Progenitor cell of endocrine pancreas (in vitro differentiated cells): ENCODE measurements at regions not wholly inside any gene's neighbourhood (a gene's known extent, or its start where the extent isn't known, plus 50 kb on each side); places are given as distances from the start of the nearest gene placed in this dataset.

Source experiments
- DNase-seq: peaks from one replicate; pipeline ENCODE4 v3.0.0; 2021; ENCODE audit warnings: low spot score; ENCODE audit not compliant: unreplicated experiment
- H3K27ac Mint-ChIP-seq: 2 replicates; pipeline ENCODE4 v1.8.0; 2021; ENCODE audit warnings: mild to moderate bottlenecking, moderate library complexity, mixed read lengths
- H3K27me3 Mint-ChIP-seq: 2 replicates; pipeline ENCODE4 v1.8.0; 2021; ENCODE audit warnings: mixed read lengths
- H3K36me3 Mint-ChIP-seq: 2 replicates; pipeline ENCODE4 v1.8.0; 2022; ENCODE audit warnings: mixed read lengths; ENCODE audit not compliant: insufficient read depth
- H3K4me1 Mint-ChIP-seq: 2 replicates; pipeline ENCODE4 v1.8.0; 2021; ENCODE audit warnings: low read depth, mixed read lengths
- H3K4me3 Mint-ChIP-seq: 2 replicates; pipeline ENCODE4 v1.8.0; 2021; ENCODE audit warnings: low read depth, mild to moderate bottlenecking, moderate library complexity, mixed read lengths
- H3K9me3 Mint-ChIP-seq: 2 replicates; pipeline ENCODE4 v1.8.0; 2021; ENCODE audit warnings: low read depth, mixed read lengths
- CTCF ChIP-seq: fragments of 200-600 bp; sonication (generic); IDR thresholded peaks from one replicate; pipeline ENCODE4 v1.5.0; 2021; ENCODE audit warnings: antibody characterized with exemption, mild to moderate bottlenecking; ENCODE audit not compliant: unreplicated experiment

DNA sequence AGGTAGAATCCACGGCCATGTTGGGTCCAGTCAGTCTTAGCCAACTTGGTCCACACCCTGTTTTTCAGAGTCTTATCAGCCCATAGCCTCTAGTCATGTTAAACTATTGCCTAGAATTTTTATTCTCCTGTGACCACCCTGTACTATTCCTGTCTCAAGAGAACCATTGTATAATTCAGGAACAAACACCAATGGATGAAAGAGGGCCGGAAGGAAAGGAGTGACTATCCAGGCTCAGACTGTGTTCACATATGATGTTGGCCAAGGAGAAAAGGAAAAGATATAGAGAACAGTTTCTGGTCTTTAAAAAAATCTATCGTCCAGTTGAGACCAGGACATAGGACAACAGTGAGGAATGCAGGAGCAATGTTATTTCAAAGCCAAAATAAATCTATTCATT lies 82.9 kb upstream of the SETBP1 start:
- Mint-ChIP-seq H3K4me1 (peaks cover 2% of the 10 kb centered on the region), H3K4me3 (no peak overlapping the region), H3K9me3 (no peaks in the 10 kb centered on the region), H3K27ac (no peak overlapping the region), H3K27me3 (no peaks in the 10 kb centered on the region), H3K36me3 (no peaks in the 10 kb centered on the region)
- no peak for DNase-seq
- TF ChIP-seq CTCF = no peak

DNA sequence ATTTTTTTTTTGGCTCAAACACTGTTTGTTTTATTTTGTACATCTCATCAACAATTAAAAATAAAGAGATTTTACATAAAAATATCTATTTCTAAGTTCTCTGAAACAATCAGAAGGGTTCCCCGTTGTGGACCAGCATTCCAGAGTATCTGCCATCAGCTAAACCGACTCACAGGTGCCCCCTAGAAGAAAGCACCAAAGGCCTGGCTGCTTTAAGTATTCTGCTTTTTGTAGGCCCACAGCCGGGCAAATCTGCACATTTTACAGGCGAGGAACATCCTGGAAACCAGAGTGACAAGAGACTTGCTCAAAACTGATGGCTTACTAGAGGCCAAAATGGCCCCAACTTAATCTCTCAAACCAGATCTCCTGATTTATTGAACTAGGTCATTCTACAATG lies 82.2 kb upstream of the SETBP1 start:
- TF ChIP-seq CTCF = no peak
- Mint-ChIP-seq H3K4me1 (peaks cover 2% of the 10 kb centered on the region), H3K27ac (no peak overlapping the region), H3K4me3 (no peak overlapping the region), H3K27me3 (no peaks in the 10 kb centered on the region), H3K9me3 (no peaks in the 10 kb centered on the region), H3K36me3 (no peaks in the 10 kb centered on the region)
- DNase-seq = no peak

- DNase-seq = no peak
- Mint-ChIP-seq H3K27ac (no peak overlapping the region), H3K9me3 (no peaks in the 10 kb centered on the region), H3K27me3 (no peaks in the 10 kb centered on the region), H3K4me3 (no peak overlapping the region), H3K36me3 (no peaks in the 10 kb centered on the region), H3K4me1 (peaks cover 2% of the 10 kb centered on the region)
- TF ChIP-seq CTCF = no peak
These were observed 81.3 kb upstream of the SETBP1 start for GRCh38 chr18:44599412-44599811.

- Mint-ChIP-seq H3K4me1 (no peaks in the 10 kb centered on the region), H3K27me3 (no peaks in the 10 kb centered on the region), H3K36me3 (no peaks in the 10 kb centered on the region), H3K27ac (no peak overlapping the region), H3K9me3 (no peaks in the 10 kb centered on the region), H3K4me3 (no peak overlapping the region)
- DNase-seq = no peak
- TF ChIP-seq CTCF = no peak
These were observed 79.2 kb upstream of the SETBP1 start for GRCh38 chr18:44601447-44601846.

GRCh38 chr18:44602380-44602779 lies 78.3 kb upstream of the SETBP1 start:
- Mint-ChIP-seq H3K36me3 (no peaks in the 10 kb centered on the region), H3K9me3 (no peaks in the 10 kb centered on the region), H3K4me1 (no peaks in the 10 kb centered on the region), H3K4me3 (no peak overlapping the region), H3K27ac (no peak overlapping the region), H3K27me3 (peaks cover 2% of the 10 kb centered on the region)
- TF ChIP-seq CTCF = no peak
- no peak for DNase-seq

DNA sequence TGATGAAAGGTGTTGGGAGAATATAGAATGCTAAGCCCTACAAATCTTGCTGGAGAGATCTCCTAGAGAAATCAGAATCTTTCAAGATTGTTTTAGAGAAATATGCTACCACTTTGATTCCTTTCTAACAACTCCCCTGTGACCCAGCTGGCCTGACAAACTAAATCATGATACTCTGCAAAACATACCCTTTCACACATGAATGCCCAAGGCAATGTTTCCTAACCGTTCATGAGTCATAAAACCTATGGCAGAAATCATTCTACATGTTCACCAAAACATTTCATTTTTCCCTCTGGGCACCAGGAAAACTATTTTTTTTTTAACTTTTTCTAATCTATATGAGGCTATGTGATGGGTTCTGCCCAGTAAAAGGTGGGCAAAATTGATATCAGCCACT lies 77.8 kb upstream of the SETBP1 start:
- DNase-seq = no peak
- TF ChIP-seq CTCF = no peak
- H3K27ac Mint-ChIP-seq = no peak overlapping the region
- H3K36me3 Mint-ChIP-seq = no peaks in the 10 kb centered on the region
- no peaks in the 10 kb centered on the region for H3K4me1 Mint-ChIP-seq
- no peaks in the 10 kb centered on the region for H3K9me3 Mint-ChIP-seq
- peaks cover 2% of the 10 kb centered on the region for H3K27me3 Mint-ChIP-seq
- no peak overlapping the region for H3K4me3 Mint-ChIP-seq
